ENCODE measurements at regions not wholly inside any gene's neighbourhood (a gene's known extent, or its start where the extent isn't known, plus 50 kb on each side); places are given as distances from the start of the nearest gene placed in this dataset.

DNA sequence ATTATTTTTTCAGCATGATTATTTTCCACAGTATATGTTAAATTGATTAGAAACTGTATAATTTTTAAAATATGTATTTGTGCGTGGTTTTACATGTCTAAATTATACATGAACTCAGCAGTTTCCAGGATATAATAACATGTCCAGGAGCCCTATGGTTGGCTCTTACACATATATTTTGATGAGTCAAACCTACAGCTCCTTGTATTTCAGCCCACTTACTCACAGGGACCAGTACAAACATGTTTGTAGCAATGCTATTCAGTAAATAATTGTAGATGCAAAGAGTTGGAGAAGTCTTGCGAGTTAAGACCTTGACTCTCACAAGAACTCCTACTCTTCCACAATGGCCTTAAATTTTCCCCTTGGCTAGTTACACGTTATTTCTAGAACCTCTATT, 107.2 kb upstream of the SASH1 start:
- ATAC-seq (no peak), DNase-seq (no peak)
- intact Hi-C loops (cut with micrococcal nuclease), result no loop called here

DNA sequence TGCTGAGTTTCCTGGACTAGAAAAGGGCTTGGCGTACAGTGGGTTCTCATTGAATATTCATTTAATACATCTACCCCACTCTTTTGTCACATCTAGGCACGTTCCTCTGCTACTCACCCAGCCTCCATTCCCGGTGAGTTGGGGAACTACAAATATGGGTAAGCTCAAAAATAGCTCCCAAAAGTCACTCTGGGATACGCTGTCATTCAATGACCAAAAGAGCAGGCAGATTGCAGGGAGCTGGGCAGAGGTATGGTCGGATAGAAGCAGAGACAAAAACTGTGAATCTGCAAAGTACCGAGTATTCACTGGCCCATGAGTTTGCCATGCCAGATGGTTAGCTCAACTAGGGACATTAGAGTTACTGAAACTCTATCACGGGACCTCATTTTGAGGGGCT, 103.9 kb upstream of the SASH1 start:
- ATAC-seq (no peak), DNase-seq (no peak)
- intact Hi-C loops (cut with micrococcal nuclease), result no loop called here

DNA sequence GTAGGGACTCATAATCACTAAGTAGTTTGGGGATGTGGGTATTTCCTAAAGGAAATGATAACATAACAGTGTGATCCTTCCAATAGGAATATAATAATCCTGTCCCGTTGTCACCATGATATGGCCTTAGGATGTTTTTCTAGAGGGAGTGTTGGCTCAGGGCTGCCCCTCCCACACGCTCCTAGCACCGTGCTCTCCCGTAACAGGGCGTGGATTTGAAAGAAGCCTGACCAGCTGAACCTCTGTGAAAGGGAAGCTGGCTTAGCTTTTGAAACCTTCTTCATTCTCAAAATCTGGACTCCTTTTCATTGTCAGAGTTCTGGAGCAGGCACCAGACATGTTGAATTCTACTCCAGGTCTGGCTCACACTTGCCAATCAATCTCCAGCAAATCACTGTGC, 103.4 kb upstream of the SASH1 start:
- ATAC-seq (no peak), DNase-seq (no peak)
- intact Hi-C loops (cut with micrococcal nuclease), result no loop called here

DNA sequence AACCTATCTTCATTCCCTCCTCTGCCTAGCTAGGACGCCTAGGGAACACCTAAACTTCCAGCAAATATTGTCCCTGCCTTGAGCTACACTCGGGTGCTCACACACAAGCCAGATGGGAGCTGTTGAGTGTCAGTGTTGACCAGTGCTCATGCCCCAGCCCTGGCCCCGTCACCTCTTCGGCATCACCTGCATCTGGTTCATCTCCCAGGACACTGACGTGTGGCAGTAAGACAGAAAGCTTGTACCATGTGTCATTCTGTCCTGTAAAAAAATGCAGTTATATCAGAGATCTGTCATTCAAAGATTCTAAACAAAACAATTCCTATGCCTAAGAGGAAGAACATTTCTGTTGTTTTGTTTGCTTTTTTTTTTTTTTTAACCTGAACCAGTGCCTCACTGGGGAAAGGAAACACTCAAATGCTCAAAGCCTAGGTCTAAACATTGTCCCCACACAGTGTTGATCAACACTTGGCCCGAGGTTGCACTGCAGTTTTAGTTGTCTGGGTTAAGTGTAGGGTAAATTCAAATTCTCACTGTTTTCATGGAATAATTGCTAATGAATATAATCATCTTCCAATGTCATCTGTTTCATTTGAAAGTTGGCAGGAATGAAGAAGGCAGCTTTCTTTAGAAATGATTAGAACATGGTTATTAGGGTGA, 102.7 kb upstream of the SASH1 start:
- peak; percentile 35 for ATAC-seq
- no peak for DNase-seq
- intact Hi-C loops (cut with micrococcal nuclease), result loop anchor here (10.0 kb wide), 1 partner anchor 55 kb away; no protein-coding TSS in a partner anchor

DNA sequence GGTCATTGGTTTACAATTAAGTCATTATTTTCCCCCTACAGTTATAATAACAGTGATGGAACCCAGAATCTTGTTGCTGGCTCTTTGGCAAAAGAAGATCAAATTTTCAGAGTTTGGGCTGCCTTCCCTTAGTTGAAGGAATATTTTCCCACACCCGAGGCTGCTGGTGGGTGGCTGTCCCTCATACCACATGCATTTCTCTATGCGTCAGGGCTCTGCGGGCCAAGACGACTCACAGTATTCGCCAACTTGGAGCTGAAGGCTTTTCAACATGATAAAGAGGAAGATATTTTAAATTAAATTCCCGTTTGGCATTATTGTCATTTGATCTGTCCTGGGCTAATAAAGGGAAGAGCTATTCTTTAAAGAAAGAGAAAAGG, 102.2 kb upstream of the SASH1 start:
- intact Hi-C loops (cut with micrococcal nuclease), result loop anchor here (10.0 kb wide), 1 partner anchor 56 kb away; no protein-coding TSS in a partner anchor
- peak; percentile 55 for DNase-seq
- peak; percentile 68 for ATAC-seq

DNA sequence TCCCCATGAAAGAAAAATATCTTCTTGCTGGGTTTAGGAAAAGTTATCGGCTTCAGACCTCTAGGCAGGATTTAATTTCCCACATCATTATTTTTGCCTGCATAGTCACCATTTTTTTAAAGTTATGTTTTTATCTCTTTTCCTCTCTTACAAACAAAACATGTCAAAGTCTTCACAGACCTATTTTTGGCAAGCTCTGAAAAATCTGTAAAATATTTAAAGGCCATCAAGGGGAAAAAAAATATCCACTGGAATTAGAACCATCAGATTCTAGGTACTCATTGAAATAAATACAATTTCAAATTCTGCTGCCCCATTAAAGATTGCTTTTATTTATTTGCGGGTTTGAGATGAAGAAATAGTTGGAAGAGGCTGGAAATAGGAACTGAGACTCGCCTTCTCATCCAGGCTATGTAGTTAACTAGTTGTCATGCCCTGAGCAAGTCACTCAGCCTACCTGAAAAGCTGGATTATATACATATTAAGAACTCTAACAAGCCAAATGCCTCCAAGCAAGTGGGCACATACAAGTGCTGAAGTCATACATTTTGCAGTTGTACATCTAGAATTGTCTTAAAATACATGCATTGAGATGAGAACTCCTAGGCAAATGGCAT, 101.7 kb upstream of the SASH1 start:
- intact Hi-C loops (cut with micrococcal nuclease), result loop anchor here (10.0 kb wide), 1 partner anchor 56 kb away; no protein-coding TSS in a partner anchor
- ATAC-seq, result no peak
- no peak for DNase-seq

DNA sequence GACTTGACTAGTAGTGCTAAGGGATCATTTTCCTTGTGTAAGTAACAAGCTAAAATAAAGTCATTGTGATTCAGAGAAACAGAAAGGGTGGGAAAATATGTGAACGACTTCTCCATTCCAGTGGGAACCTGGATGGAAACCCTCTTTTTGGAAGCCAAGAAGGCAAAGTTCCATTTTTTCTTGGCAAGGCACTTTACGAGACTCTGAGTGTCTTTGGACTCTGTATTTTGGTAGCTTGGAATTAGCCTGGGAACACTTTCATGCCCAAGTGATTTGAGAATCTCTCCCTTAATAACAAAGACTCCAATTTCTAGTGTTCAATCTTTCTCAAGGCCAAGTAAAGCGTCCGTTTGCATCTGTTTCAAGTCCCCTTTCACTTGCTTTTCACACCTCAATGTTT, 100.5 kb upstream of the SASH1 start:
- ATAC-seq, result peak; percentile 64
- intact Hi-C loops (cut with micrococcal nuclease), result loop anchor here (10.0 kb wide), 1 partner anchor 57 kb away; no protein-coding TSS in a partner anchor

DNA sequence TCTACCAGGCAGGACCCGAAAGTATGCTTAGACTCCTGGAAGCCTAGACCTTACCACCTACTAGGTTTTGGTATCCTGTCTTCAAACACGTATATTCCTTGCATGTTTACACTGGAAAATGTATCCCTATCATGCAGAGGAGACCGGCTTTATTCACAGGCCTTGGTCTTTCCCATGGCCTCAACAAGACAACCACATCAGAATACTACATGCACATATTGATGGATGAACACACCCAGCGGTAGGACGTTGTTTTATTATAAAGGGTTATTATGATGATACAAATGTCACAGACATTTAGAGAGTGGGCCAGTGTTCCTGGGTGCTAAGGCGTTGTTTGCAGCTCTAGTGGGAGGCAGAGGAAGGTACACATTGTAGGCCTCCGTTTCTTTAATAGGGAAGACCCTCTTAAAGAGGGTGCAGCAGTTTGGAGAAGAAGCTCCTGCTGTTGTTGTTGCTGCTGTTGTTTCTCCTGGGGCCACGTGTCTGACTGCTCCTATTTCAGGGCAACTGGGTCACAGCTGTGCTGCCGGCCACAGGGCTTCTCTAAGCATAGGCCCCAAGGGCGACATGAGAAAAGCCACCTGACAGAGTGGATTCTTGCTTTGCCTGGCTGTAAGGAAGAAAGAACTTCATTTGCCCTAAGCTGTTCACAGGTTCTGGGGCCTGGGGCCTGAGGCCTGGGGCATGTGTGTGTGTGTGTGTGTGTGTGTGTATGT, 98.3 kb upstream of the SASH1 start:
- DNase-seq (peak; percentile 67), ATAC-seq (peak; percentile 58)
- intact Hi-C loops (cut with micrococcal nuclease), result loop anchor here (10.0 kb wide), 1 partner anchor 60 kb away; no protein-coding TSS in a partner anchor

More for the DNA sequence above, 100.5 kb upstream of the SASH1 start:
- DNase-seq, result no peak

DNA sequence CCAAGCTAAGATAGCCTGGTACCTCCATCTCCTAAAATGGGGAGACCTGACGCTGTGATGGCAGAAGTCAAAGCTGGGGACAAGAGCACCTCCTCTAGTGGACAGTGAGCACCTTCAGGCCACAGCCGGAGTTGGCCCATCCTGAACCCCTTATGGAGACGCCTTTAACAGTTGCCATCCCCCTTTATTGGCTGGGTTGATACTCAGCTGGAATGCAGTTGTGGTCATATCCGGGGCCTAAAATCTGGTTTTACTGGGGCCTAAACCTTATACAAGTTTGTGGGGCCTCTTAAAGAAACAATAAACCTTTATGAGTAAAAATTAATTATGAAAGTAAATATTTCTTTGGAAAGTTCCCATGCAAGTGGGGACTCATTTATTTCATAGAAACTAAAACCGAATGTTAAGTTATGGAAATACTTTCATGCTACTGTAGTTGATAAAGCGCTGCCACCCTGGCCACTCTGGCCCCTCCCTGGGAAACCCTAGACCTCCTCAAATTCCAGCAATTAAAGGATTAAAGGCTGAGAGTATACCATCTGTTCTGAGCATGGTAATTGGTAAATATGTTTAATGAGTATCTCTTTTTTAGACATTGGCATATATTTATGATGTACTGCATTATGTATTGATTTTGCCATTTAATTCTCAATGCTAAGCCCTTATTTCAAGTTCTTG, 95.1 kb upstream of the SASH1 start:
- DNase-seq (no peak), ATAC-seq (no peak)
- intact Hi-C loops (cut with micrococcal nuclease), result loop anchor here (10.0 kb wide), 1 partner anchor 63 kb away; no protein-coding TSS in a partner anchor

DNA sequence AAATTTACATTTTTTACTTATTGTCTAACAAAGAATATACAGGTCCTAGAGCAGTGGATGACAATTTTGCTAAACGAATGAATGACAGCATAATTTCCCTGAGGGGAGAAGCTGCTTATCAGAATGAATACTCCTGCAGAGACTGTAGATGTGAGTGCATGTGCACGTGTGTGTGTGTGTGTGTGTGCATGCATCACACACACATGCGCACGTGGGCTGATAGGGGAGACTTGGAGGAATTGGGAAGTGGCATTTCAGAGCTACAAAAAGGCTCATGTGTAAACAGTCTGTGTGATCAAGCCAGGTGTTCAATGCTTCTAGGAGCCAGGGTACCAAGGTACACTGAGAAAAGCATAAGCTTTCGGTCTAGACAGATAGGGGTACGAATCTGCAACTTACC, 93.5 kb upstream of the SASH1 start:
- DNase-seq, result no peak
- no peak for ATAC-seq
- intact Hi-C loops (cut with micrococcal nuclease), result loop anchor here (10.0 kb wide), 1 partner anchor 64 kb away; no protein-coding TSS in a partner anchor

DNA sequence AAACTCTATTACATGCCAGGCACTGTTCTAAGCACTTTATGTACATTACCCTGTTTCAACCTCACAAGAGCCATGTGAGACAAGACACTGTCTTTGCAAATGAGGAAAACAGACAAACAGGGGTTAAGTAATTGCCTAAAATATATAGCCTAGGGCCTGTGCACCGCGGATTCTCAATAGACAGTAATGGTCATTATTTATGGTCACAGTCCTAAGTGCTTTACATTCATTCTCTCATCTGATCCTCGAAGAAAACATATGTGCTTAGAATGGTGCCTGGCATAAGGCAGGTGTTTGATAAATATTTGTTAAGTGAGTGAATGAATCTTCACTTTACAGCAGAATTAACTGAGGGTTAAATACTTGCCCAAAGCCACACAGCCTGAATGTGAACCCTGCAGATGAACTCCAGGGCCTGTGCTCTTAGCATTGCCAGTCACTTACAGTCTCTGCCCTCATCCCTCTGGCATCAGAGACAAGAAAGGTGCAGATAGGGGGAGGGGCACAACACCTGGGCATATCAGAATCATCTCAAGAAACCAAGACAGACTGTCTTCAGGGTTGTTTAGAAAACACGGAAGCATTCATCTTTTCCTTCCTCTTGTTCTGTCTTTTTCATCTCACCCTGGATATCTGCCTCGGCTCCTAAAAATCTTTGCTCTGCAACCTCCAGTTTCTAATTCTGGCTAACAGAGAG, 92.8 kb upstream of the SASH1 start:
- ATAC-seq, result no peak
- DNase-seq, result no peak
- intact Hi-C loops (cut with micrococcal nuclease), result loop anchor here (10.0 kb wide), 1 partner anchor 65 kb away; no protein-coding TSS in a partner anchor

DNA sequence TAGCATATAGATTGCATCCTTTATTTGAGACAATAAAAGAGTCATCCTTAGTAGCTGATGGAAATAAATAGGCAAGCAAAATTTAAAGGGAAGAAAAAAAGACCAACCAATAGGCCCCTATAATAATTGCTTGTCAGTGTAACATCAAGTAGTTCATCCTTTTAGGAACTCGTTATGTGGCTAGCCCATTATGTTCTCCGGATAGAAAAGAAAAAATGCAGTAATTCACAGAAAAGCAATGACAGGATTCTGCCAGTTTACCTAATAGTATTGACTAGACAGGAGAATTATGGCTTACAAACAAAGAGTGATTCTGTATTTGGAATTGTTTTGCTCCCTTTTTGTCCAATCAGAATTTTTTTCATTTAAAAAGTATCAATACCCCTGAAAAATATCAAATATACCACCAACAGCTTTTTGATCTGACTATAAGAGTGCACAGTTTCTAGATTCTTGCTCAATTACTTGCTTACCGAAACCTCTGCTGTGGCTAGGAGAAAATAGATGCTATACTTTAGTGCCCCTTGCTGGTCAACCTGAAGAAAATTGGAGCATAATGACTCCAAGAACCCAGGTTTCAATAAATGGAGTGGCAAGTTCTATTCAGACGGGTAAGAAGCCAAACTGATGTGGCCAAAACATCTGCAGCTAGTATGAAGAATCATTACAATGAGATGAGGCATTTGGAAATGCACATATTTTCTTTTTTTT, 91.5 kb upstream of the SASH1 start:
- intact Hi-C loops (cut with micrococcal nuclease), result no loop called here
- ATAC-seq (peak; percentile 77), DNase-seq (no peak)

DNA sequence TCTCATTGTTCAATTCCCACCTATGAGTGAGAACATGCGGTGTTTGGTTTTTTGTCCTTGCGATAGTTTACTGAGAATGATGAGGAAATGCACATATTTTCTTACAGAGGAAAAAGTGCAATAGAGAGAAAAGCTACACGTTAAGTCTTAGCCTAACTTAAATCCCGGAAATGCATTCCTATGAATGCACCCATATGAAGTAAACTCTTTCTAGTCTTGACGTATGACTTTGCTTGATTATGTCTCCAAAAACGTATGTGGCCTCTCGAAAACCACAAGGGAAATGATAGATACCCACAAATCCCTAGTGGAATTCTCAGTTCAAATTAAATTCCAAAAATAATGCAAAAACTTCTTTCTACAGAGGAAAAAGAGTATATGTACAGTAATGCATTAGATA, 90.7 kb upstream of the SASH1 start:
- ATAC-seq (no peak), DNase-seq (no peak)
- intact Hi-C loops (cut with micrococcal nuclease), result no loop called here

DNA sequence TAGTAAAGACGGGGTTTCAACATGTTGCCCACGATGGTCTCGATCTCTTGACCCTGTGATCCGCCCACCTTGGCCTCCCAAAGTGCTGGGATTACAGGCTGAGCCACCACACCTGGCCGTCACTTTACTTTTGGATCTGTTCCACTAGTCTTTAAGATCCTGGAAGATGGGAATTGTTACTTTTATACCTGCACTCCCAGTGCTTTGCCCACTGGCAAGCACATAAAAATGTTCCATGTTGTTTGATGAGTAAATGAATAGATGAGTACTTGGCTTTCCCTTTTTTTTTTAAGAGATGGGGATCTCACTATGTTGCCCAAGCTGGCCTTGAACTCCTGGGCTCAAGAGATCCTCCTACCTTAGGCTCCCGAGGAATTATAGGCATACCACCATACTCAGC, 84.8 kb upstream of the SASH1 start:
- DNase-seq (no peak), ATAC-seq (no peak)
- intact Hi-C loops (cut with micrococcal nuclease), result no loop called here

DNA sequence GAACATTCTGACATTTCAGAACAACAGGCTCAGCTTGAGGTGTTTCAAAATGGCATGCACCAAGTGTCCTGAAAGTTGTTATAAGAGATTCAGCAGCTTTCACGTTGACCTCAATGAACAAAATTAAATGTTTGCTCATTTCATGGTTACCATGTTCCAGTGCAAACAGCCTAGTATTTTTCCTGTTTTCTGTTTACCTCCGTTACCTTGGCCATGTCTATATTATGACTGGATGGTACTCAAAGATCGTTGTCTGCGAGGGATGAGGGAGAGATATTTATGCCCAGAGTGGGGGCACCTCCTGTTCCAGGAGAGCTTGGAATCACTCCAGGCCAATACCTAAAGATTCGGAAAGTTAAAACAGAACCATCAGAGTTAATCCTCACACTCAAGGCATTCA, 83.8 kb upstream of the SASH1 start:
- ATAC-seq, result no peak
- no peak for DNase-seq
- intact Hi-C loops (cut with micrococcal nuclease), result no loop called here

DNA sequence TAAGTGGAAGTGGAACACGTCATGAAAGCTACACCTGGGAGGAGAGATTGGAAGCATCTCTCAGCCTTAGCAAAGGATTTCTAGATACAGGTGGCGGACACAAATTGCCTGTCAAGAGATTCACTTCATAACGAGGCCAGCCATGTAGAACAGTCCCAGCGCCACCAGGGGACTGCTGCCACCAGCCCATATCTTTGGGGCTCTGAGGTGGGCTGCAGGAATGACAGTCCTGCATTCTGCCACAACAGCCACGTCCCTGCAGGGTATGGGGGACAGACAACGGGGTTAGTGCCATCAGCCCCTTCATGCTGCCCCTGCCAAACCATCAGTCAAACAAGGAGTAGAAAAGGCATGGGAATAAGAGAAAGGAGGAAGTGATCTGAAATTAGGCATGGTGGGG, 81.2 kb upstream of the SASH1 start:
- DNase-seq, result no peak
- ATAC-seq, result no peak
- intact Hi-C loops (cut with micrococcal nuclease), result no loop called here

DNA sequence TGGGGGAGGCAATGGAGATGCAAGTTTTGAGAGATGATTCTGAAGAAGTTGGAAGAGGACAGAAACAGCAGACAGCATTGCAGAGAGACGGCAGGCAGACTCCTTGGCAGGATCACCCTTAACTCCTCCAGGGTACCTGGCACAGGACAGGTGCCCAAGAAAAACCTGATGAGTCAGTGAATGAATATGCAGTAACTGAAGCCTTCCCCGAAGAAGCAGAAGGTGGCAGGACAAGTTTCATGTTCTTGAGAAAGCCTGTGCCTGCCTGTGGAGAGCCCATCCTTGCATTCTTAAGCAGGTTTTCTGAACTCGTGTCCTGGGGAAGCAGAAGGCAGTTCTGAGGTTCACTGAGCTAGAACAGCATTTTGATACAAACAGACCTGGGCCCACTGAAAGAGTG, 79.6 kb upstream of the SASH1 start:
- ATAC-seq (no peak), DNase-seq (no peak)
- intact Hi-C loops (cut with micrococcal nuclease), result no loop called here

DNA sequence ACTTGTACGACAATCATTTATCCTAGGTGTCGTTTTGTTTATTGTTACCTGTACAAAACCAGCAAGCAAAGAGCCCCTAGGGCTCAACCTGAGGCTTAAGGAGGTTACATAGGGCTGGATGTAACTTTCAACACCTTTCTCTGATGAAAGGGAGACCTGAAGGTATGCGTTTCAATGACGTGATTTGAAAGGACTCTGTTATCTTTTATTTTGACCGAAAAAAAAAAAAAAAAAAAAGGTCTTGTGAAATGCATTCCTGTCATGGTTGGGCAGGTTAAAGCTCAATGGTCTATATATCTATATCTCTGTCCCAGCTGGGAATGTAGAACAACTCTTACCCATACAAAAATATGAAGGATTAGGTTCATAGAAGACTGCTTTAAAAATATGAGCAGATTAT, 78.7 kb upstream of the SASH1 start:
- DNase-seq, result no peak
- intact Hi-C loops (cut with micrococcal nuclease), result no loop called here
- no peak for ATAC-seq

DNA sequence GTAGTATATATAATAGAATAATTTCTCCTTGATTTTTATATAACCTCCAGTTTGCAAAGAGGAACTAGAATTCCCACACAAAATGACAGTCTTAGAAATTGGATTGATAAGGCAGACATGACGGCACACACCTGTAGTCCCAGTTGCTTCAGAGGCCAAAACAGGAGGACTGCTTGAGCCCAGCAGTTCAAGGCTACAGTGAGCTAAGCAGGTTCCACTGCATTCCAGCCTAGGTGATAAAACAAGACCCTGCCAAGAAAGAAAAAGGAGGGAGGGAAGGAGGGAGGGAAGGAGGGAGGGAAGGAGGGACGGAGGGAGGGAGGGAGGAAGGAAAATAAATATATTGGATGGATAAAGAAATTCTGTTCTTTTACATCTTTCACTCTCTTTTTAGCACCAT, 77.6 kb upstream of the SASH1 start:
- no peak for ATAC-seq
- intact Hi-C loops (cut with micrococcal nuclease), result no loop called here
- DNase-seq, result no peak

Data from left ventricle myocardium superior (tissue), 1 donor.